H1 (cell line): ENCODE measurements at regions not wholly inside any gene's neighbourhood (a gene's known extent, or its start where the extent isn't known, plus 50 kb on each side); places are given as distances from the start of the nearest gene placed in this dataset.

Source experiments
- BACH1 ChIP-seq: IDR thresholded peaks from 2 replicates; pipeline ENCODE4 v1.6.1; 2012; ENCODE audit warnings: low read length, improper control_type of control experiment
- KDM4A ChIP-seq: IDR thresholded peaks from one replicate; pipeline ENCODE4 v1.7.1; 2012; ENCODE audit warnings: low read depth, mild to moderate bottlenecking, moderate library complexity, low read length, inconsistent platforms; ENCODE audit not compliant: severe bottlenecking
- TCF12 ChIP-seq: IDR thresholded peaks from 2 replicates; pipeline ENCODE4 v1.6.1; 2011; ENCODE audit warnings: low read depth, mild to moderate bottlenecking, low read length

- TF ChIP-seq KDM4A (no peak), TCF12 (no peak), BACH1 (no peak)
Measured at GRCh38 chr12:105951732-105952131, 187.0 kb downstream of the NUAK1 start (continued).
